ENCODE measurements at regions not wholly inside any gene's neighbourhood (a gene's known extent, or its start where the extent isn't known, plus 50 kb on each side); places are given as distances from the start of the nearest gene placed in this dataset.
"Not testable (repeated sequence)": the region's sequence is repeated elsewhere in the genome, so short reads cannot be mapped to it uniquely, and the experiment has no call there.

DNA sequence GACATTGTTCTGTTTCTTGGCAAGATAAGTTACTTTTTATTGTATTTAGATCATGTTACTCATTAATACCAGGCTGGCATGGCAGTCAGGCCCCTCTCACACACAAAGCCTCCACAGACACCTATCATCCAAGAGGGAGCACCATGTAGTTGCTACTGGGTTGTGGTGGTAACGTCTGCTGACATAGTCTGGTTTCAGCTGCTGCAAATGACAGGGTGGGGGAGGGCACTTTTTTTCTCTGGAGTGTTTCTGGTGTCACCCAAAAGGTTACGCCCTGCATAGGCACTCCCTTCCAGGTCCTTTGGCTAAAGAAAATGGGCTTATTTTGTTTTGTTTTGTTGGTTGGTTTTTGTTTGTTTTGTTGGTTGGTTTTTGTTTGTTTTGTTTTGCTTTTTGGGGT, 236.4 kb upstream of the RIMS1 start:
- DNase-seq (ENCODE audit: low spot score) = no peak

GRCh38 chr6:71651636-71652035, 234.7 kb upstream of the RIMS1 start:
- intact Hi-C loops (cut with DNase I) = no loop called here

More for the DNA sequence above, 236.4 kb upstream of the RIMS1 start:
- intact Hi-C loops (cut with DNase I) = no loop called here

GRCh38 chr6:71656121-71656520, 230.2 kb upstream of the RIMS1 start:
- intact Hi-C loops (cut with DNase I) = no loop called here
- no peak for DNase-seq (ENCODE audit: low spot score)

More at GRCh38 chr6:71651636-71652035, 234.7 kb upstream of the RIMS1 start:
- DNase-seq (ENCODE audit: low spot score) = no peak

DNA sequence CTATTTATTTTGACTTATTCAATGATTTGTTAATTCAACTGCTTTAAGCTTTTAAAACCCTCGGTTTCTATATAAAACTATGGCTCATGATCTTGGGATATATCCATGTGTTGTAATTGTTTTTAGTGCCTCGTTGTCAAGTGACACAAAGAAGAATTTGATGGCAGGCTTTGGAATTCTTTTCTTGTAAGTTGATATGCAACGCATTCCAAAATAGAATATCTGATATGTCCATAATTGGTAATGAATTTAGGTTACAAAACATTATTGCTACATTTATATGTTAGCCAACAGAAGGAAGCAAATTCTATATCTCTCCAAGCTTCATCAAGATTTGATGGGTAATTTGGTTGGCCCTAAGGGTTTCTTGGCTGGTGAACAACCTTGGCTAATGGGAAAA, 220.4 kb upstream of the RIMS1 start:
- no peak for DNase-seq (ENCODE audit: low spot score)
- intact Hi-C loops (cut with DNase I) = no loop called here

DNA sequence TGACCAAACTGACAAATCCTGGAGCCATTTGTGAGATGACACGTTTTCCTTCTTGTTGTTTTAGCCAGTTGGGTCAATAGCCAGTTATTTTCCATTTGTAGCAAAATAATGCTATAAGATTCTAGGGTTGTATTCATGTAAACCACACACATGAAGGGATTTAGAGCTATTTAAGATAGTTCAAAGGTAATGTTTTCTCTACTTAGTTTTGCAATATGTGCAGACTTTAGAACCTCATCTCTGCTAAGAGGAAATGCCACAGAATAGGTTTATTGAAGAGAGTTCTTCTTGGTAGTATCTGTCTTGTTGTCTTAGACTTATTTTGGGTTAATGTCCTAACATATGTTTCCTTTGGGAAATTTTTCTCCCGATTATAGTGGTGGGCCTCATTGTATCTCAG, 213.5 kb upstream of the RIMS1 start:
- intact Hi-C loops (cut with DNase I) = no loop called here
- DNase-seq (ENCODE audit: low spot score) = no peak

DNA sequence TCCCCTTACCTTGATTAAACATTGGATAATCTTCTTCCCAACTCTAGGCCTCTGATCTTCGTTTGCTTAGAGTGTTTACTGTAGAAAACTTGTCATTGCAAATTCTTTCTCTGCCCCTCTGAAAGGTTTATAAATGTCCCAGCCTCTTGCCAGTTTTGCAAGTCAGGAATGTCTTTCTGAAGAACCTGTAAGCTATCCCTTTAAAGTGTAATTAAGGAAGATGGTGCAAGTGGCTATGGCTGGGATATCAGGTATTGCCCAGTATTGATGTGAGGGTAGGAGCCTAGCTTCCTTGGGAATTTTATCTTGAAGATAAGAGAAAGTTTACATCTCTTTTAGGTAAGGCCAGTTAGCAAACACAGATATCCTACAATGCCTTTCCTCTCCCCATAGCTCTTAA, 211.0 kb upstream of the RIMS1 start:
- intact Hi-C loops (cut with DNase I) = no loop called here
- no peak for DNase-seq (ENCODE audit: low spot score)

DNA sequence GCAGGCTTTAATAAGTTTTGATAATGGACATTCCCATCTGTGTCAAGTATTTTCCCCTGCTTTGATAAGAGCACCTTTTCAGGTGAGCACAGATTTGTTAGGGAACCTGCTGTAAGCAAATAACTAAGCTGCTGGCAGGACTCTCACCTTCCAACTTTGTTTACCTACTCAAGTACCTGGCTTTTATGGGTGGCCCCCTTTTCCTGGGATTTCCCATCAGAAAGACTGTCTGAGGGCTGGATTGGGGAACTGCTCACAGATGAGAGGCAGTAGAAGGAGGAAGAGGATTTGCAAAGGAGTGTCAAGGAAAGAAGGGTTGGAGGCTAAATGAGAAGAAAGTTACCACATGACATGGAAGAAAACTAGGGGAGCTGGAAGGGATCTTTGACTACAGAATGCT, 210.1 kb upstream of the RIMS1 start:
- intact Hi-C loops (cut with DNase I) = no loop called here
- no peak for DNase-seq (ENCODE audit: low spot score)

DNA sequence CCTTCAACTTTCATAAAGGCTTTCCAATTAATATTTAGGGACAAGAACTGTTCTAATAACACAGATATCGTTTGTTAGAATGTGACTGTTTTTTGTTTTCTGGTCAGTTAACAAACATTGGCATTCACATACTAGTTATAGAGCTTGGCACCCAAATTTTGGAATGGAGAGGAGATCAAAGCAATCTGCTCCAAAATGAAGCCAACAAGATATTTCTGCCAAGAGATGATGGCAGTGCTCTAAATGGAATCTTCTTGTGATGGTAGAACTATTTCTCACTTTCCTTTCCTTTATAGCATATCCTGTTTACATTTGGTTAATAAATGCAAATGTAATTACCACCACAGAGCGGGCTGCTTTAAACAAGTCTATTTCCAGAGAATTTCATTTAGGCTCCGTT, 208.3 kb upstream of the RIMS1 start:
- DNase-seq (ENCODE audit: low spot score) = no peak
- intact Hi-C loops (cut with DNase I) = no loop called here

DNA sequence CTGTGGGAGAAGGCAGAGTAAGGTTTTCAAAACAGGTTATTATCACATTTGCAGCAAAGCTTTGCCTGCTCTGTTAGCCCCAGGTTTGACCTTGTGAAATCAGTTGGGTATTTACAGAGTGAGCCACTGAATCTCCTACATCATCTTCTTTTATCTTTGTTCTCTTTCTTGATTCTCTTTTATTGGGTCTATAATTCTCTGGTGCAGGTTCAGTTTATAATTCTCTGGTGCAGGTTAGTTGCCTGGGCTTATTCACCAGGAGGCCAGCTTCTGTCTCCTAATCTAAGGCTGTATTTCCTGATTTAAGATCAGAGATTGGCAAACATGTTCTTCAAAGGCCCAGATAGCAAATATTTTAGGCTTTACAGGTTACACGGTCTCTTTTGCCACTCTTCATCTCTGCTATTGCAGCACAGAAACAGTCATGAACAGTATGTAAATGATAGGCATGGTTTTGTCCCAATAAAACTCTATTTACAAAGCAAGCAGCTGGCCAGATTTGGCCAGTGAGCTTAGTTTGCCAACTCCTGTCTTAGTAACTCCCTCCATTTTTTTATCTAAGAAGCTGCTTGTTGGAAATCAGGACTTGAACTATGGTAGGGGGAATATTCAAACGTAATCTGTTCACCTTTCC, 205.0 kb upstream of the RIMS1 start:
- no peak for DNase-seq (ENCODE audit: low spot score)
- intact Hi-C loops (cut with DNase I) = no loop called here

DNA sequence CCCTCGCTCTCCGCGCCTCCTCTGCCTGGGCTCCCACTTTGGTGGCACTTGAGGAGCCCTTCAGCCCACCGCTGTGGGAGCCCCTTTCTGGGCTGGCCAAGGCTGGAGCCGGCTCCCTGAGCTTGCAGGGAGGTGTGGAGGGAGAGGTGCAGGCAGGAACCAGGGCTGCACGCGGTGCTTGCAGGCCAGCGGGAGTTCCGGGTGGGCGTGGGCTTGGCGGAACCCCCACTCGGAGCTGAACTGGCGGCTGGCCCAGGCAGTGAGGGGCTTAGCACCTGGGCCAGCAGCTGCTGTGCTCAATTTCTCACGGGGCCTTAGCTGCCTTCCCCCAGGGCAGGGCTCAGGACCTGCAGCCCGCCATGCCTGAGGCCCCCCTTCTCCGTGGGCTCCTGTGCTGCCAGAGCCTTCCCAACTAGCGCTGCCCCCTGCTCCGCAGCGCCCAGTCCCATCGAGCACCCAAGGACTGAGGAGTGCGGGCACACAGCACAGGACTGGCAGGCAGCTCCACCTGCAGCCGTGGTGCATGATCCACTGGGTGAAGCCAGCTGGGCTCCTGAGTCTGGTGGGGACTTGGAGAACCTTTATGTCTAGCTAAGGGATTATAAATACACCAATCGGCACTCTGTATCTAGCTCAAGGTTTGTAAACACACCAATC, 200.2 kb upstream of the RIMS1 start:
- intact Hi-C loops (cut with DNase I); DNase-seq (ENCODE audit: low spot score): not testable (repeated sequence)

- intact Hi-C loops (cut with DNase I) = no loop called here
- DNase-seq (ENCODE audit: low spot score) = no peak
These were observed 187.6 kb upstream of the RIMS1 start for GRCh38 chr6:71698702-71699101.

DNA sequence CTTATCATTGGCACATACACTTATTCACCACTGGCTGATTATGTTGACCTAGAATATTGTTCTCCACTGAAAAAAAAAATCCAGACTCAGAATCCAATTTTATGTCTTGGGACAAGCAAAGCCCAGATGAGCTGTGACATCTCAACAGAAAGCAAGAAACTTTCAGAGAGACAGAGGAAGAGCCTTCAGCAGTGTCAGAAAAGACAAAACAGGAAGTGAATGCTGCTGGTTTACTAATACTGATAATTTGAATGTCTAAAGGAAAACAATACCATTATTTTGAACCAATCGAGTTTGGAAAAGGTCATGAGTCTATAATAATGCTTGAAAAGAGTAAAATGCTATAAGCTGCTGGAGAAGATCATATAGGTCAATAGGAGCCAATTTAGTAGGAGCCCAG, 179.8 kb upstream of the RIMS1 start:
- intact Hi-C loops (cut with DNase I) = no loop called here
- no peak for DNase-seq (ENCODE audit: low spot score)

- DNase-seq (ENCODE audit: low spot score) = no peak
- intact Hi-C loops (cut with DNase I) = no loop called here
These were observed 179.3 kb upstream of the RIMS1 start for GRCh38 chr6:71707059-71707458.

DNA sequence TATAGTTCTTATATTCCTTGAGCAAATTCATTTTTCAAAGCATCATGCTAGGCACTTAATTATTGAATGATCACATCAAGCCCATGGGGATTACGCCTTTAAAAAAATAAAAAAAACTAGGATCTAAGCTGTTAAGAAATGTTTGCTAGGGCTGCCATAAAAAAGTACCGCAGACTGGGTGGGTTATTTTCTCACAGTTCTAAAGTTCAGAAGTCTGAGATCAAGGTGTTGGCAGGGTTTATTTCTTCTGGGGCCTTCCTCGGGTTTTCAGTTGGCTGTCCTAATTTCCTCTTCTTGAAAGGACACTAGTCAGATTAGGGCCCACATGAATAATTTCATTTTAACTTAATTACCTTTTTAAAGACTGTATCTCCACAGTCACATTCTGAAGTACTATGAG, 165.6 kb upstream of the RIMS1 start:
- DNase-seq (ENCODE audit: low spot score) = no peak
- intact Hi-C loops (cut with DNase I) = no loop called here

- DNase-seq (ENCODE audit: low spot score) = no peak
- intact Hi-C loops (cut with DNase I) = no loop called here
These were observed 164.7 kb upstream of the RIMS1 start for GRCh38 chr6:71721642-71722041.

DNA sequence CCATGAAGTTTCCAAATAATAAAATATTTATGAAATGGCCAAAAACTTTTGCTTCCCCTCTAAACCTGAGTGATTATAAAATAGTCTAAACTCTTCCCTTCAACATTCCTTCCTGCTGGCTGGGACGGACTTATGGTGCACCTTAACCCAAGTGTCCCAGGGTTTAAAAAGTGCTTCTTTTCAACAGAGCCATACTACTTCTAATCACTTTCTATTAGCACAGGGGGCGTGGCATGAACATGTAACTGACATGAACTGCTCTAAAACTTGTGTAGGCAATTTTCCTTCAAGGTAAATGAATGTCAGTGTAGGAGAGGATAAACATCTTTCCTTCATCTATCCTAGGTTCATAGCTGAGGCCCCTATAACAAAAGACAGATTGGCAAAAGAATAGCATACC, 163.6 kb upstream of the RIMS1 start:
- intact Hi-C loops (cut with DNase I) = no loop called here
- DNase-seq (ENCODE audit: low spot score) = no peak

DNA sequence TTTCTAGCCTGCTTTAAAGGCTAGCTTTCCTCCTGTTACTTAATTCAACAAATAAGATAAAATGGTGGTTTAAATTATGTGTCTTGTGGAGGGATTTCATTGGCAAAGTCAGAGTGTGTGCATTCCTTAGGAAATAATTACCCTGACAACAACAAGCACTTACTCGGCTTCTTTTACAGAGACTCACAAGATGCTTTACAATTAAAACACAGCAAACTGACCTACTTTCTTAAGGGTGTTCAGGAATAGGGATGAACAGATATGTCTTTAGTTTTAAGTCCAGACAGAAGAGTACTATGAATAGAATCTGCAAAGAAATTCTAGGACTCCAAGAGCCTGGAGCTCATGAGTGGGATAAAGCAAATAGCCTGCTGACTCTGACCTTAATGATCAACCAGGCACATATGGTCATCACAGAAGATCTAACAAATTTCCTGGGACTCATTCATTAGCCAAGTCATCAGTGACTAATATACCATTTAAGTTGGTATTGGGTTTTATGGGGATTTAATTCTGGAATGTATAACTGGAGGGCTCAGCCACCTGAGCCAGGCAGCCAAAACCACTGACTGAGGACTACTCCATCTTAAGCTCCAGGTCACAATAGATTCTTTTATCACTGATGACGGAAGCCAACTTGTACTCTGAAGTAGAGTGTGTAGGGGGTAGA, 161.8 kb upstream of the RIMS1 start:
- no peak for DNase-seq (ENCODE audit: low spot score)
- intact Hi-C loops (cut with DNase I) = no loop called here

DNA sequence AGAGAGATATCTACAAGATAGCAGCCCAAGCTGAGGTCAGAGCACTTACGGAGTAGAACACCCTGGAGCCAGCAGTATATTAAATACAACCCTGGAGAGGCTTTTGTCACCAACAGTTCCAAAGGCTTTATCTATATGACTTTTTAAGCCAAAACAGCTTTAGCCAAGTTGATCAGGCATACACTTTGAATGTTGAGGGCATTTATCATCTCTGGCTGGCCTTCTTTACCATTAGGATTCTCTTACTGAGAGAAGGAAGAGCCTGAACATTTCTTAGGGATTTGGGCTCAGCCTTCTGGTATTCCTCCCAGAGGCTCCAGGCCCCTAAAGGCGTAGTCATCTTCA, 161.3 kb upstream of the RIMS1 start:
- DNase-seq (ENCODE audit: low spot score) = no peak

GRCh38 chr6:71726121-71726520, 160.2 kb upstream of the RIMS1 start:
- no peak for DNase-seq (ENCODE audit: low spot score)
- intact Hi-C loops (cut with DNase I) = no loop called here

More for the DNA sequence above, 161.3 kb upstream of the RIMS1 start:
- intact Hi-C loops (cut with DNase I) = no loop called here

- DNase-seq (ENCODE audit: low spot score) = no peak
- intact Hi-C loops (cut with DNase I) = no loop called here
These were observed 158.6 kb upstream of the RIMS1 start for GRCh38 chr6:71727632-71728294.

DNA sequence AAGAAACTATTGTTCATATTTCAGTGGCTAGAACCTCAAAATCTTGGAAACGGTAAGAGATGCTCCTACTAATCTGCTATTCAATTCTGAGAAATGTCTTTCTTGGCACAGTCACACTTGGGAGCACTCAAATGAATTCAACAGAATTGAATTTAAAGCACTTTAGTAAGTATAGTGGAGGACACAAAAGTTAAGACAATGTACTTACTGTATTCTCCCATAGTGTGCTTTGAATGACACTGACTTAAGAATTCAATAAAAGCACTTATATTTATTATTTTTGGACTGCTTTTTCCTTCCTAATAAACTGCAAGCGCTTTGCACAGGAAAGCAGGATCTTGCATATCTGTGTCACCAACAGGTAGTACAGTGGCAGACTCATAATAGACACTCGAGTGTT, 156.1 kb upstream of the RIMS1 start:
- no peak for DNase-seq (ENCODE audit: low spot score)
- intact Hi-C loops (cut with DNase I) = no loop called here
